ENCODE measurements at regions not wholly inside any gene's neighbourhood (a gene's known extent, or its start where the extent isn't known, plus 50 kb on each side); places are given as distances from the start of the nearest gene placed in this dataset.

DNA sequence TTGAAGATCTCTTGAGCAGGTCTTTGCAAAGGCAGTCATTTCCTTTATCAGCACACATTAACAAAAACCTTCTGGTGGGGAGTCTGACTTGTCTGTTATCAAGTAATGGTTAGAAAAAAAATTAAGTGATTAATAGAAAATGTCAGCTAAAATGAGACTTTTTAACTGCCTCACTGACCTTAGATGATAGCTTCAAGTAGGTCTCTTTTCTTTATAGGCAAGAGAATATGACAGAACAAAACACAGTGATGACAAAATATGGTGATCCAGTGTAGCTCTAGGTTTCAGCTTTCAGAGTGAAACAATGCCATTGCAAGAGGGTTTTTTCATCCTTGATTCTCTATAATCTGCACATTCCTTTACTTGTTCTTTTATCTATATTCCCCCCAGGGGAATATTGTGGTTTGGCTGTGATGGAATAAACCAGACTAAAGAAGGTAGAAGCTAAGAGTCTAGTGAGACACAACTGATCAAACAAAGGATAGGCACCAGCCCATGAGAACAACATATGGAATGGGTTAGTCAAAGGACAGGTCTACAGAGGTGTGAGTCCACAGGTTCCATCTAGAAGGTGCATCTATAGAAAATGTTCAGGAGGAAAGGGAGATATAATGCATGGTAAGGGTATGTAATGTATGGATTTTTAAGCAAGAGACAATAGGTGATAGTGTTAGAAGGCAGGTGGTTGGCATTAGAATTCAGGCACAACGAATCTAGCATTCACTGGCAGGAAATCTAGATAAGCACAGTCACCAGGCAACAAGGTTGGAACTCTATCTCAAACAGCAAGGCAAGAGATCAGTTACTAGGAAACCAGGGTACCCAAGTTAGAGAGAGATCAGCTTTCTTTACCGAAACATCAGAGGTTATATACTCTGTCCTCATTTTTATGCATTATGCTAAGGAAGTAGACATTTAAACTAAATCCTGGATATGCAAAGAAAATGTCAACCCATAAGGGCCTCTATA lies 228.9 kb upstream of the SMLR1 start:
- Histone ChIP-seq H3K9me3 (no peaks in the 10 kb centered on the region), H3K36me3 (ENCODE audit: low read depth) (no peaks in the 10 kb centered on the region), H3K4me1 (ENCODE audit: low read depth) (no peaks in the 10 kb centered on the region), H3K4me3 (no peak overlapping the region)
- no peak for ATAC-seq
- intact Hi-C loops (cut with DNase I, micrococcal nuclease) = no loop called here
- TF ChIP-seq, protein P1, sequence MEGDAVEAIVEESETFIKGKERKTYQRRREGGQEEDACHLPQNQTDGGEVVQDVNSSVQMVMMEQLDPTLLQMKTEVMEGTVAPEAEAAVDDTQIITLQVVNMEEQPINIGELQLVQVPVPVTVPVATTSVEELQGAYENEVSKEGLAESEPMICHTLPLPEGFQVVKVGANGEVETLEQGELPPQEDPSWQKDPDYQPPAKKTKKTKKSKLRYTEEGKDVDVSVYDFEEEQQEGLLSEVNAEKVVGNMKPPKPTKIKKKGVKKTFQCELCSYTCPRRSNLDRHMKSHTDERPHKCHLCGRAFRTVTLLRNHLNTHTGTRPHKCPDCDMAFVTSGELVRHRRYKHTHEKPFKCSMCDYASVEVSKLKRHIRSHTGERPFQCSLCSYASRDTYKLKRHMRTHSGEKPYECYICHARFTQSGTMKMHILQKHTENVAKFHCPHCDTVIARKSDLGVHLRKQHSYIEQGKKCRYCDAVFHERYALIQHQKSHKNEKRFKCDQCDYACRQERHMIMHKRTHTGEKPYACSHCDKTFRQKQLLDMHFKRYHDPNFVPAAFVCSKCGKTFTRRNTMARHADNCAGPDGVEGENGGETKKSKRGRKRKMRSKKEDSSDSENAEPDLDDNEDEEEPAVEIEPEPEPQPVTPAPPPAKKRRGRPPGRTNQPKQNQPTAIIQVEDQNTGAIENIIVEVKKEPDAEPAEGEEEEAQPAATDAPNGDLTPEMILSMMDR (IDR thresholded peaks at IDR 0.05) = no peak
- no peak for DNase-seq

GRCh38 chr6:130600880-130601341 lies 226.3 kb upstream of the SMLR1 start:
- intact Hi-C loops (cut with DNase I, micrococcal nuclease) = no loop called here
- no peak overlapping the region for H3K4me3 ChIP-seq
- TF ChIP-seq, protein P1 (IDR thresholded peaks at IDR 0.05) = no peak
- H3K36me3 ChIP-seq (ENCODE audit: low read depth) = no peaks in the 10 kb centered on the region
- DNase-seq (no peak), ATAC-seq (no peak)
- H3K4me1 ChIP-seq (ENCODE audit: low read depth) = no peaks in the 10 kb centered on the region
- no peaks in the 10 kb centered on the region for H3K9me3 ChIP-seq

GRCh38 chr6:130602151-130602770 lies 224.9 kb upstream of the SMLR1 start:
- ATAC-seq (peak; percentile 33), DNase-seq (no peak)
- H3K4me1 ChIP-seq (ENCODE audit: low read depth) = no peaks in the 10 kb centered on the region
- no peak overlapping the region for H3K4me3 ChIP-seq
- H3K36me3 ChIP-seq (ENCODE audit: low read depth) = no peaks in the 10 kb centered on the region
- TF ChIP-seq, protein P1 (IDR thresholded peaks at IDR 0.05) = no peak
- intact Hi-C loops (cut with DNase I, micrococcal nuclease) = no loop called here
- H3K9me3 ChIP-seq = no peaks in the 10 kb centered on the region

GRCh38 chr6:130603391-130603790 lies 223.8 kb upstream of the SMLR1 start:
- TF ChIP-seq, protein P1 (IDR thresholded peaks at IDR 0.05) = no peak

GRCh38 chr6:130604841-130605399 lies 222.3 kb upstream of the SMLR1 start:
- H3K36me3 ChIP-seq (ENCODE audit: low read depth) = no peaks in the 10 kb centered on the region
- TF ChIP-seq, protein P1 (IDR thresholded peaks at IDR 0.05) = no peak
- ATAC-seq (no peak), DNase-seq (no peak)
- H3K9me3 ChIP-seq = no peaks in the 10 kb centered on the region
- intact Hi-C loops (cut with DNase I, micrococcal nuclease) = no loop called here
- H3K4me3 ChIP-seq = no peak overlapping the region
- H3K4me1 ChIP-seq (ENCODE audit: low read depth) = no peaks in the 10 kb centered on the region

More at GRCh38 chr6:130603391-130603790, 223.8 kb upstream of the SMLR1 start:
- ATAC-seq (no peak), DNase-seq (no peak)
- Histone ChIP-seq H3K4me3 (no peak overlapping the region), H3K9me3 (no peaks in the 10 kb centered on the region), H3K4me1 (ENCODE audit: low read depth) (no peaks in the 10 kb centered on the region), H3K36me3 (ENCODE audit: low read depth) (no peaks in the 10 kb centered on the region)
- intact Hi-C loops (cut with DNase I, micrococcal nuclease) = no loop called here

All from mucosa of descending colon (tissue), 3 donors.